ENCODE measurements at regions not wholly inside any gene's neighbourhood (a gene's known extent, or its start where the extent isn't known, plus 50 kb on each side); places are given as distances from the start of the nearest gene placed in this dataset.
"Not testable (repeated sequence)": the region's sequence is repeated elsewhere in the genome, so short reads cannot be mapped to it uniquely, and the experiment has no call there.

GRCh38 chr2:153420394-153420793, 58.2 kb downstream of the RPRM start:
- no peak for DNase-seq

GRCh38 chr2:153417077-153417476, 61.5 kb downstream of the RPRM start:
- no peak for DNase-seq

DNA sequence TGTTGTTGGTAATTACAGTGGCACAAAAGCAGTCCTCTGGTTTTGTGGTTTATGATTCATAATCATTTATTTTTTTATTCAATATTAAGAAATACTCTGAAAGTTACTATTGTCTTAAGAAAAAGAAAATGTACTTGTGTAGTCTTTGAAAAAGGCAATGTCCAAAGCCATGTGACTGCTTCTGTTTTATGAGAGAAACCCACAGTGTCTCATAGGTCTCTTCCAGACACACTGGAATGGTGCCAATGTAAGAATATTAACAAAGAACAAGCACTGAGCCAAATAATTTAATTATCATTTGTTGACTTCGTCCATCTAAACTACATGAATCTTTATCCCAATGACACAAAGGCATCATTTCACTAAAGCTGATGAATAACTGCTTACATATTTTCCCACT, 62.5 kb downstream of the RPRM start:
- DNase-seq = no peak

GRCh38 chr2:153408710-153409385, 69.7 kb downstream of the RPRM start:
- DNase-seq = no peak

GRCh38 chr2:153405196-153405595, 73.4 kb downstream of the RPRM start:
- no peak for DNase-seq

DNA sequence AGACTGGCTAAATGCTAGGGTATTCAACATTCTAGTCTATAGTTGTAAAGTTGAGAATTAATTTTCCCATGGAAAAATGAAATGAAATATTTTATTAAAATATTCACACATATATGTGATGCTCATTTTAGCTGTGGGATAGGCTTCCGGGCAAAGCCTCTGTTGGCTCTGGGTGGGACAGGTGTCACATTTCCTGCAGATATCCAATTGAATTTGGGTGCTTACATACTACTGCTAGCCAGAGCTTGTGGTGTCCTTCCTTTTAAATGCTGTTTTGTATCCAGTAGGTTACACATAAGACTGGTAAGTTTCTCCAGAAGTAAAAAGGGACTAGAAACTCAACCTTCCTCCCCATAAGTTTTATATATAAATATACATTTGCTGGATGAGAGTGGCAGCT, 73.8 kb downstream of the RPRM start:
- DNase-seq = no peak

- DNase-seq = no peak
Observed at GRCh38 chr2:153403940-153404339, 74.6 kb downstream of the RPRM start.

GRCh38 chr2:153403352-153403751, 75.2 kb downstream of the RPRM start:
- DNase-seq = not testable (repeated sequence)

GRCh38 chr2:153394686-153395085, 83.9 kb downstream of the RPRM start:
- no peak for DNase-seq

GRCh38 chr2:153394247-153394646, 84.3 kb downstream of the RPRM start:
- no peak for DNase-seq

- DNase-seq = no peak
Observed at GRCh38 chr2:153393518-153393917, 85.0 kb downstream of the RPRM start.

DNA sequence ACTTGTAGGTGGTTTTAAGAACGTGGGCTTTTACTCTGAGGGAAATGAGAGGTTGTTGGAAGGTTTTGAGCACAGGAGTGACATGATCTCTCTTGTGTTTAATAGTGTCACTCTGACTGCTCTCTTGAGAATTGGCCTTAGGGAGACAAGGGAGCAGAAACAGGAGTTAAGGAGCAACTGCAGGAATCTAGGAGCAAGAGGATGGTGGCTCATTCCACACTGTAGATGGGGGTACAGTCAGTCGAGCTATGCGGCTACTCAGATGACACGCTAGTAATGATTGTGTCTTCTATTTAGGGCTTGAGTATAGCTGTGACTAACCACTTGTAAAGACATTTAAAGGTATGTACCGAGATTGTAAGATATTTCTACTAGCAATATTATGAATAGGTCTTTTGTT, 87.4 kb downstream of the RPRM start:
- DNase-seq = no peak

DNA sequence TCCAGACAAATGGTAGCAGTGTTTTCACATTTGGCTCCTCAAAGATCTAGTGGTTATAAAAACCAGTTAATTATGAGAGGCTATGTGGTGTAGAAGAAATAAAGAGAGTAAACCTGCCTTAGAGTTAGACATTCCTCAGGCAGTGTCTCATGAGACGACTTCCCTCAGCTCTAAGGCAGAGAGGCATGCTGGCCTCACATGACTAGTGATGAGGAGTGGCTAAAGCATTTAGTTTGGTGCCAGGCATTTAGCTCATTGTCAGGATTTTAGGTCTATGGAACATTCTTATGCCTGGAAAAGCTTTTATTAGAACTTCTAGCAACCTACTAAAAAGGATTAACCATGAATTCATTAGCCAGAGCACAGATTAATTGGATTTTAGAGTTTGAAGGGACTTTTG, 90.3 kb downstream of the RPRM start:
- no peak for DNase-seq

- no peak for DNase-seq
Observed at GRCh38 chr2:153387203-153387602, 91.4 kb downstream of the RPRM start.

GRCh38 chr2:153386481-153386897, 92.1 kb downstream of the RPRM start:
- DNase-seq = no peak

GRCh38 chr2:153373510-153374279, 104.9 kb downstream of the RPRM start:
- no peak for DNase-seq

DNA sequence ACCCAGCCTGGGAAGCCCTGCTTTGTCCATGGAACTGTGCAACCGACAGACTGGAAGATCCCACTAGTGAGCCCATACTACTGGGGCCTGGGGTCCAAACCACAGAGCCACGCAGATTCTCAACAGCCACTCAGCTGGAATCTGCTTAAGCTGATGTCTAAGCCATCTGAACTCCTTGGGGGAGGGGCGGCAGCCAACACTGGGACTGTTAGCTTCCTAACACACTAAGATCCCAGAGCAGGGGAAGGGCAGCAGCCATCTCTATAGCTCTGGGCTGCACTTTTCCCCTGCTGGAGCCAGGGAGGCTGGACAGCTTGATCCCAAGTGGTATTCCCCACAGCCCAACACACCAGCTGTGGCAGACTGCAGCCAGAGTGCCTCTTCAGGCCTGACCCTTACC, 118.3 kb downstream of the RPRM start:
- DNase-seq = no peak

DNA sequence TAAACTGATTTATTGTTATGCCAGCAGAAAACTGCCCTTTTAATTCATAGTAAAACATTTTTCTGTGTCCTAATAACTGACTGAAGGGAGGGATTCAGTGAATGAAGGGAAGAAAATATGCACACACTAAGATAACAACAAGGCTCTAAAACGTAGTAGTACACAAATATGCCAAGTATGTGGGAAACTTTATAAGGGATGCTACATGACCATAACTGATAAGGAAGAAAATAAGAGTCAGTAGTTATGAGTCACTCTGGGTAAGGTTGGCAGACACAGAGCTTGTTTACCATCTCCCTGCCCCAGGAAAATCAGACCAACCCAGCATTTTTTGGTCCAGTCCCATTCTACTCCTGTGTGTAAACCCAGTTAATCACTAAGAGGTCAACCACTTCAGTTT, 124.2 kb downstream of the RPRM start:
- DNase-seq = no peak

DNA sequence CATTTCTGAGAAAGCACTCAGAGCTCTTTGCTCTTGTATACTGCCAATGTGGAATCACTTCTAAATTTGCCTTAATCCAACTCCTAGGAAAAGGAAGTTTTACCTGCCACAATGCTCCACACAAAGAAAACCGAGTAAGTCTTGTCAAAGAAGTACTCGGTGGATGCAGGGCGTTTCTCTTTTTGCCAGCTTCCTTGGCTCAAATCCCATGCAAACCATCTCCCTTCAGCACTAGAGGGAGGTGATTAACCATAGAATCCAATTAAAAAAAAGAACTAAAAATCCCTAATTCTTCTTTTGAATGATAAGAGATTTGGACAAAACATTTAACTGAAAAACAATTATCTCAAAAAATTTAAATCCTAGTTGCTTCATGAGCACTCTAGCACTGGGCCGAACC, 129.0 kb downstream of the RPRM start:
- no peak for DNase-seq

GRCh38 chr2:153347818-153348495, 130.6 kb downstream of the RPRM start:
- no peak for DNase-seq

- DNase-seq = no peak
Observed at GRCh38 chr2:153320879-153321278, 157.7 kb downstream of the RPRM start.

- no peak for DNase-seq
Observed at GRCh38 chr2:153311432-153311831, 167.1 kb downstream of the RPRM start.

GRCh38 chr2:153308466-153308865, 170.1 kb downstream of the RPRM start:
- DNase-seq = no peak

GRCh38 chr2:153307223-153307622, 171.3 kb downstream of the RPRM start:
- DNase-seq = no peak
